Left lung (tissue), 4 donors: ENCODE measurements at regions not wholly inside any gene's neighbourhood (a gene's known extent, or its start where the extent isn't known, plus 50 kb on each side); places are given as distances from the start of the nearest gene placed in this dataset.

Source experiments
- ATAC-seq: fragments of 200-7000 bp; cut with Tn5 transposase; one replicate; pipeline ENCODE4 v1.9.1; 2020; ENCODE audit warnings: moderate library complexity
- DNase-seq, 4 donors: peaks; one replicate each; pipeline ENCODE4 v3.0.0-alpha.2; 2013 to 2020
- H3K27ac ChIP-seq, 2 donors: fragments of 200-600 bp; sonication (generic) in 1 of 2; one replicate each; pipeline versions ENCODE4 v1.5.0 to v1.8.0; 2020 to 2021
- H3K27me3 ChIP-seq, 2 donors: fragments of 200-600 bp; sonication (generic) in 1 of 2; one replicate each; pipeline versions ENCODE4 v1.5.0 to v1.8.0; 2020 to 2021
- H3K36me3 ChIP-seq, 2 donors: fragments of 200-600 bp; sonication (generic) in 1 of 2; one replicate each; pipeline versions ENCODE4 v1.5.0 to v1.8.0; 2020 to 2021
- H3K4me1 ChIP-seq, 2 donors: fragments of 200-600 bp; one replicate each; pipeline ENCODE4 v1.8.0; 2021
- H3K4me3 ChIP-seq, 2 donors: fragments of 200-600 bp; sonication (generic) in 1 of 2; one replicate each; pipeline versions ENCODE4 v1.5.0 to v1.8.0; 2020 to 2021; ENCODE audit warnings: mild to moderate bottlenecking in 1 of 2
- H3K9me3 ChIP-seq, 2 donors: fragments of 200-600 bp; sonication (generic) in 1 of 2; one replicate each; pipeline versions ENCODE4 v1.5.0 to v1.8.0; 2020 to 2021
- CTCF ChIP-seq, 2 donors: fragments of 200-600 bp; sonication (generic) in 1 of 2; IDR thresholded peaks; one replicate each; pipeline versions ENCODE4 v1.5.0 to v1.8.0; 2021; ENCODE audit warnings: antibody characterized with exemption in 2 of 2
- intact Hi-C, 2 donors: fragments of 100-400 bp; cut with DNase I; formaldehyde crosslinking; loops; one replicate each; pipeline versions ENCODE4 v1.11.2 to v1.14.2; 2022
- donor health status: DM: no; HTN: yes; CAD: no.
- donor health status: DM: no; HTN: no; CAD: no.

DNA sequence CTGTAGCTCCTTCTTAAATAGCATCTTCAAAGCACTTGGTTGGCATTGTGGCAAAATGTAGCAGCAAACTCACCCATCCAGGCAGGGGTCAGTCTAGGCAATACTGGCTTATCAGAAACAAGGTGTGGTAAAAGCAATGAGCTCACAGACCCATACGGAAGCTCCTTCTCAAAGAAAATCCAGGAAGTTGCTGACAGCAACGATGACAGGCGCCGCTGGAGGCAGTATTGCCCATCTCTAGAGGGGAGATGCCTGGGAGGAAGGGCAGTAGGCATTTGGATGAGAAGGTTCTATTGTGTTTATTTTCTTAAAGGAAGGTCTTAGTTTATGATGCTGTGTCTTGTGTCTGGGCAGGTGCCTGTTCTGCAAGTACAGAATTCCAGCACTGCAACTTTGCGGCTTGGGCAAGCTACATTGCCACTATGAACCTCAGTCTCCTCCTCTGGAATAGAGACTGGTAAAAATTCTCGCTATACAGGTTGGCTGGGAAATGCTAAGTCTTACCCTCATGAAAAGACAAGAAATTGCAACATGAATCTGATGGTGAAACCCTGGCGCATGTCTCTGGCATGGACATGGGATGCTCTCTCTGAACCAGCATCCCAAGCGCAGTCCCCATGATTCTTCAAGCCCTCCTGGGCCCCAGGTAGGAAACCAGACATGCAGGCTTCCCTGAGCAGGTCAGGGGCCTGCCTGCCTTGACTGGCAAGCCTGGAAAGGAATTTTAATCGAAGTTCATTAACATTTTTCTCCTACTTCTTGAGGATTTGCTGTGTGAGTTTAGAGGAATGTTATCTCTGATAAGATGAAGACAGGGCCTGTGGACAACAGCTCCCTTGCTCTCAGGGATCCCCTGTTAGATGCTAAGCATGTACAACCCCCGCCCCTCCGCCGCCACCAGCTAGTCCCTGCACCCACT is 156.0 kb downstream of the TFCP2L1 start:
- intact Hi-C loops = no loop called here

DNA sequence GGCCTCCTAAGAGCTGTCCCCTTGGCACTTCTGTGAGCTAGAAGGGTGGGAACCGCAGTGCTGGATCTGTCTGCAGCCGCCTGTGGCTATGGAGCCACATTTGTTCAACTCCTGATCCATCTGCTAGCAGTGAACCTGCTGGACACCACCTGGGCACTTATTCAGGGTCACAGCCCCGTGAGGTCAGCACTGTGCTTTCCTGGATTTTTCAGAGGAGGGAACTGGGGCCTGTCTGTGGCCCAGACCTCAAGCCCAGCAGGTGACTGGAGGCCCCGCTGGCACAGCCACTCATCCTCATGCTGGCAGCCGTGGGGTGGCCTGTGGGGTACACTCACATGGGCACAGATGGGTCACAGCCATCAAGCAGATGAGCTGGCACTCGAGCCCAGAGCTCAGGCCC is 155.3 kb downstream of the TFCP2L1 start:
- H3K4me3 ChIP-seq = no peak overlapping the region
- no peak overlapping the region for H3K27ac ChIP-seq
- no peaks in the 10 kb centered on the region for H3K9me3 ChIP-seq
- DNase-seq (no peak), ATAC-seq (no peak)
- intact Hi-C loops = no loop called here
- no peaks in the 10 kb centered on the region for H3K4me1 ChIP-seq
- H3K27me3 ChIP-seq = no peaks in the 10 kb centered on the region
- H3K36me3 ChIP-seq = no peaks in the 10 kb centered on the region
- TF ChIP-seq CTCF (IDR thresholded peaks at IDR 0.05) = no peak

More for the DNA sequence above, 156.0 kb downstream of the TFCP2L1 start:
- Histone ChIP-seq H3K27me3 (no peaks in the 10 kb centered on the region), H3K36me3 (no peaks in the 10 kb centered on the region), H3K9me3 (no peaks in the 10 kb centered on the region), H3K4me1 (no peaks in the 10 kb centered on the region), H3K27ac (no peak overlapping the region), H3K4me3 (no peak overlapping the region)
- peak; percentile 31 to 57 for TF ChIP-seq CTCF (IDR thresholded peaks at IDR 0.05)
- DNase-seq (peak in 2 of 4 donors; percentile 39 to 44), ATAC-seq (peak; percentile 89)

DNA sequence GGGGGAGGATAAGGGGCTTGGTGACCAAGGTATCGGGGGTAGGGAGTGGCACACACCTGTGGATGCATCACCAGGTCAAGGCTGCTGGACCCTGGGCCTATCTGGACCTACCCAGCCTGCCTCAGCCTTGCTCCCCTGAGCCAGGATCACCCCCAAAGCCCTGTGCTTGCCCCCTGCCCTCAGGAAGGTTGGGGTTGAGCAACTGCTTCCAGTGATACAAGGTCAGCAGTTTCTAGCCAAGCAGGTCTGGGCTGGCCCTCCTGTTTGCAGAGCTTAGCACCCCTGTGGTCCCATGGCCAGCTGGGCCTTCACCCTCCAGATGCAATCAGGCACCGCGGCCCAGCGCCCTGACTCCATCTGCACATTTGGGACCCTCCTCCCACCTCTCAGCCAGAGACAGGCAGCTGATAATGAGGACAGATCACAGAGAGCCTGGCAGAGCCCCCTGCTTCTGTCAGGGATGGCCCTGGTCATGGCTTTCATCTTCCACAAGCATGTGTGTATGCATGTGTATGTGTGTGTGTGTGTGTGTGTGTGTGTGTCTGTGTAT is 154.6 kb downstream of the TFCP2L1 start:
- intact Hi-C loops = no loop called here
- H3K4me1 ChIP-seq = no peaks in the 10 kb centered on the region
- H3K36me3 ChIP-seq = no peaks in the 10 kb centered on the region
- no peak for DNase-seq
- ATAC-seq = no peak
- H3K27me3 ChIP-seq = no peaks in the 10 kb centered on the region
- H3K4me3 ChIP-seq = no peak overlapping the region
- no peak overlapping the region for H3K27ac ChIP-seq
- no peaks in the 10 kb centered on the region for H3K9me3 ChIP-seq
- TF ChIP-seq CTCF (IDR thresholded peaks at IDR 0.05) = no peak

DNA sequence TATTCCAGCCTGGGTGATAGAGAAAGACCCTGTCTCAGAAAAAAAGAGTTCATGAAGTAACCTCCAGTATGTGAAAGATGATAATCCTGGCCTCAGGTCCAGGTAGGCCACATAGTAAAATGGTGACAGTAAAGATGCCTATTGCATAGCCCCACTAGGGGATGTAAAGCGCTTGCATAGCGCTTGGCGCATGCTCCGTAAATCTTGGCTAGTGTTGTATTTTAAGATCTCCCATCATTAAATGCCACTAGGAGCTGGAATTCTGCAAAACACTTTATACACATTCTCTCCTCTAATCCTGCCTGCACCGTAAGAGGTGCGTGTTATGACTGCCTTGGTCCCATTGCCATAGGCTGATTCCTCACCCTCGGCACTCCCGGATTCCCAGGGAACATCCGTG is 153.6 kb downstream of the TFCP2L1 start:
- no peak overlapping the region for H3K4me3 ChIP-seq
- H3K9me3 ChIP-seq = no peaks in the 10 kb centered on the region
- no peaks in the 10 kb centered on the region for H3K36me3 ChIP-seq
- no peak for DNase-seq
- no peak for ATAC-seq
- no peak overlapping the region for H3K27ac ChIP-seq
- H3K4me1 ChIP-seq = no peaks in the 10 kb centered on the region
- TF ChIP-seq CTCF (IDR thresholded peaks at IDR 0.05) = no peak
- intact Hi-C loops = no loop called here
- no peaks in the 10 kb centered on the region for H3K27me3 ChIP-seq

GRCh38 chr2:121132054-121132761 is 152.8 kb downstream of the TFCP2L1 start:
- no peaks in the 10 kb centered on the region for H3K9me3 ChIP-seq
- H3K4me3 ChIP-seq = no peak overlapping the region
- TF ChIP-seq CTCF (IDR thresholded peaks at IDR 0.05) = no peak
- ATAC-seq (no peak), DNase-seq (no peak)
- no peak overlapping the region for H3K27ac ChIP-seq
- no peaks in the 10 kb centered on the region for H3K36me3 ChIP-seq
- H3K4me1 ChIP-seq = no peaks in the 10 kb centered on the region
- intact Hi-C loops = no loop called here
- no peaks in the 10 kb centered on the region for H3K27me3 ChIP-seq
